Activated CD4-positive, alpha-beta T cell treated with anti-CD3 and anti-CD28 coated beads, Interleukin-2, amount 10 ng/mL, durations not matched to agents 7 days and 5 days (primary cell): ENCODE measurements at regions not wholly inside any gene's neighbourhood (a gene's known extent, or its start where the extent isn't known, plus 50 kb on each side); places are given as distances from the start of the nearest gene placed in this dataset.
"Not testable (repeated sequence)": the region's sequence is repeated elsewhere in the genome, so short reads cannot be mapped to it uniquely, and the experiment has no call there.

Source experiments
- CTCF ChIA-PET: fragments of 350-600 bp; sonication (Branson Sonifier 250); formaldehyde crosslinking; loops from one replicate; lab custom pipeline; 2021; ENCODE audit warnings: antibody characterized with exemption; lab: Charles Lee
- POLR2A ChIA-PET: fragments of 350-600 bp; sonication (Branson Sonifier 250); formaldehyde crosslinking; loops from one replicate; lab custom pipeline; 2021; ENCODE audit warnings: antibody characterized with exemption; lab: Charles Lee
- DNase-seq: peaks from one replicate; pipeline ENCODE4 v3.0.0-alpha.2; 2020
- H3K27ac Mint-ChIP-seq: one replicate; pipeline ENCODE4 v1.8.0; 2021; ENCODE audit warnings: mild to moderate bottlenecking, moderate library complexity, mixed read lengths
- H3K27me3 Mint-ChIP-seq: one replicate; pipeline ENCODE4 v1.8.0; 2021; ENCODE audit warnings: mixed read lengths
- H3K36me3 Mint-ChIP-seq: one replicate; pipeline ENCODE4 v1.8.0; 2021; ENCODE audit warnings: low read depth, mixed read lengths
- H3K4me1 Mint-ChIP-seq: one replicate; pipeline ENCODE4 v1.8.0; 2021; ENCODE audit warnings: mixed read lengths
- H3K4me3 Mint-ChIP-seq: one replicate; pipeline ENCODE4 v1.8.0; 2021; ENCODE audit warnings: mild to moderate bottlenecking, moderate library complexity, mixed read lengths
- H3K9me3 Mint-ChIP-seq: one replicate; pipeline ENCODE4 v1.8.0; 2021; ENCODE audit warnings: mixed read lengths

DNA sequence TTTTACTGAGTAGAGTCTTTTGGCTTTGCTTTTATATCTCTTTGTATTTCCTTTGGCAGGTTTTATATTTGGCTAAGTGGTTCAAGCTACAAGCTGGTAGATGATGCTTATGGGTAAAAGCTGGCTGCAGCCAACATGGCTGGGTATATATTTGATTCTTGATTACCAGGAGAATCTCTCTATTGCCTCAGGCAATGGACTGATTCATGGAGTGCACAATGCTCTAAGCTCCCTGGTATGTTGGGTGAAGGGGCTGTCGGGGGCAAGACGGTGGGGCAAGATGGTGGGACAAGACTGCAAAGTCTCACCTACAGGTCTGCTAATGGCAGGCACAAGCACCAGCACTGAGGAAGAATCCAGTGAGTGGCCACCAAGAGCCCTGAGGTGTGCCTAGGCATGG lies 366.6 kb downstream of the DMAC1 start:
- H3K36me3 Mint-ChIP-seq, result no peaks in the 10 kb centered on the region
- H3K27ac Mint-ChIP-seq, result no peak overlapping the region
- H3K4me3 Mint-ChIP-seq, result no peak overlapping the region
- H3K27me3 Mint-ChIP-seq, result peaks cover 8% of the 10 kb centered on the region
- ChIA-PET CTCF (no interaction called here), POLR2A (no interaction called here)
- no peak for DNase-seq
- H3K9me3 Mint-ChIP-seq, result peaks cover 12% of the 10 kb centered on the region
- no peaks in the 10 kb centered on the region for H3K4me1 Mint-ChIP-seq

DNA sequence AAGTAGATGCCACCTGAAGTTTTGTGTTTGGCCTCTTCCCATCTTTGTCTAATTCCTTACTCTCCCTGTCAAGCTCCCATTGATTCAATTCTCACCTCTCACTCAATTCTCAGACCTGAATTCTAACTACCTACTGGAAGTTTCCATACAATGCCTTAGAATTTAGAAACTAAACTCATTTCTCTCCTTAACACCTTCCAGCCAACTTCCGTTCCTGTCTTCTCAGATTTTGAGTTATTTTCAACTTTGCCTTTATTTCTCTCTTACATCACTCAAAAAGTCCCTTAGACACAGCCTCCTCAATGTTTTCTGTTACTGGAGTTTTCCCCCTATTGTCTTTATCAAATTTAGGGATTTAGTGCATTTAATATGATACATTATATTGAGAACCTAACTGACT lies 382.2 kb downstream of the DMAC1 start:
- H3K4me1 Mint-ChIP-seq, H3K27me3 Mint-ChIP-seq, H3K4me3 Mint-ChIP-seq, POLR2A ChIA-PET, H3K36me3 Mint-ChIP-seq, H3K27ac Mint-ChIP-seq, H3K9me3 Mint-ChIP-seq, DNase-seq: not testable (repeated sequence)
- CTCF ChIA-PET, result interaction anchor here (0.7 kb wide), 1 partner anchor 50 kb away, joined by 4 read pairs; no protein-coding TSS in a partner anchor

DNA sequence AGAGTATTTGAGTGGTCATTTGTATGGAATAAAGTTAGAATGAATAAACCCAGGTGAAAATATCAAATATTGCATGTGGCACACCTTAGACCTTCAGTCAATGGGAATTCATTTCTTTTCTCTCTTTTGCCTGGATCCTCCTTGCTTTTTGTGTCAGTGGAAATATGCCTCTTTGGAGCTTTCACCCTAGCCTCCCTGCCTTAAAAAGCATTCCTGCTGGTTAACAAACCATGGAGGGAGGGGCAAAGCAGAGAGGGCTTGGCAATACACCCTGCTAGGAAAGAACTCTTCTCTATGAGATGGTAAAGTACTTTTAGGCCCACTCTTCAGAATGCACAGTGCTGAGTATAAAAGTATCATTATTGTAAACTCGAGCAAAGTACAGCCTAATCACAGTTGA lies 383.7 kb downstream of the DMAC1 start:
- Mint-ChIP-seq H3K27me3 (peaks cover 3% of the 10 kb centered on the region), H3K9me3 (no peaks in the 10 kb centered on the region), H3K27ac (no peak overlapping the region), H3K36me3 (no peaks in the 10 kb centered on the region), H3K4me1 (no peaks in the 10 kb centered on the region), H3K4me3 (no peak overlapping the region)
- ChIA-PET POLR2A (no interaction called here), CTCF (no interaction called here)
- no peak for DNase-seq

DNA sequence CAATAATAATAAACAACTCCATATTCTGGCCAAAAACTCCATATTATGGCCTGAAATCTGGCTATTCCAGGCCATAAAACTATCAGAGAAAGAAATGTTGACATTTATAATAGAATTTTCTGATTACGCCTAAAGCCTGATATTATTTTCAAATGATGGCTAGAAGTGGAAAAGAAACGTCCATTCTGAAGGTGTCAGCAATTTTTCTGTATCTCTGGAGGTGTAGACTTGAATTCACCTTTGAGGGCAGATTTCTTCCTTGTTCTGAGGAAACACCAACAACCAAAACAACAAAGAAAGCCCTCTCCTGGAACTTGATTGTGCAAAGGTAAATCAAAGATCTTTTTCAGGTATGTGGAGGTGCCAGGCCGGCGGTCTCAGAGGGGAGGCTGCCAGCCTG lies 390.7 kb downstream of the DMAC1 start:
- POLR2A ChIA-PET, result no interaction called here
- H3K9me3 Mint-ChIP-seq, result no peaks in the 10 kb centered on the region
- peaks cover 3% of the 10 kb centered on the region for H3K27me3 Mint-ChIP-seq
- CTCF ChIA-PET, result no interaction called here
- H3K4me1 Mint-ChIP-seq, result peaks cover 6% of the 10 kb centered on the region
- H3K4me3 Mint-ChIP-seq, result no peak overlapping the region
- DNase-seq, result no peak
- H3K27ac Mint-ChIP-seq, result no peak overlapping the region
- H3K36me3 Mint-ChIP-seq, result no peaks in the 10 kb centered on the region

DNA sequence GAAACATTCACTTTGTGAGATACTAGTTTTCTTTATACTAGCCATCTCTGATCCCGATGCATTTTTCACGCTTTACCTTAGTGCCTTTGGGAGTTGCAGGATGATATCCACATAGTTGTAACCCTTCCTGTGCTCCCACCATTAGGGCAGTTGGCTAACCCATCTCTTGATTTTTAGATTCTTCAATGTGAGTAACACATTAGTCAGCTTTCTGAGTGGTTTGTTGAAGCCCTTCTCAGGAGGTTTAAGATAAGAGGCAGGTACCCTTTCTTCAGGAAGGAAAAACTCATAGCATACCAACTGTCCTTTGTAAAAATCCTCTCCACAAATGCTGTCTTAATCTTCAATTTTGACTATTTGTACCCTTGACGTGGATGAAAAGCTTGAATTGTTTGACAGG lies 392.3 kb downstream of the DMAC1 start:
- no peak overlapping the region for H3K4me3 Mint-ChIP-seq

DNA sequence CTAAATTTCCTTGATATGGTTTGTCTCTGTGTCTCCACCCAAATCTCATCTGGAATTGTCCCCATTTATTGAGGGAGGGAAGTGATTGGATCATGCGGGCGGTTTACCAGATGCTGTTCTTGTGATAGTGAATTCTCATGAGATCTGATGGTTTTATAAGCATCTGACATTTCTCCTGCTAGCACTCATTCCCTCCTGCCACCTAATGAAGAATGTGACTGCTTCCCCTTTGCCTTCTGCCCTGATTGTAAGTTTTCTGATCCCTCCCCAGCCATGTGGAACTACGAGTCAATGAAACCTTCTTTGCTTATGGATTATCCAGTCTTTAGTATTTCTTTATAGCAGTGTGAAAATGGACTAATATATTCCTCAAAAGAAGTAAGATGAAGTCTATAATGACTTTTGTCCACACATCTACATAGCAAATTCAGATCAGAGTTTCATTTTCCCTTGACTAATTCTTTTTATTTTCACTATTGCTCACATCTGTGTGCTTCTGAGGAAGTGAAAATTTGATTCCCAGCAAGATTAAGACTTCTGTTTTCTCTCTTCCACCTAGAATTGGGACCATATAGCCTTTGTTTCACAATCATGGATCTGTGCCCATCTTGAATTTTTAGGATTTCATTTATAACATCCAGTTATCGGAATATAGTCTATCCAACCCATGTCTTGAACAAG lies 393.5 kb downstream of the DMAC1 start:
- DNase-seq, result no peak
- ChIA-PET POLR2A (no interaction called here), CTCF (no interaction called here)
- H3K36me3 Mint-ChIP-seq, result no peaks in the 10 kb centered on the region
- no peaks in the 10 kb centered on the region for H3K9me3 Mint-ChIP-seq
- no peak overlapping the region for H3K4me3 Mint-ChIP-seq
- no peak overlapping the region for H3K27ac Mint-ChIP-seq
- H3K27me3 Mint-ChIP-seq, result peaks cover 7% of the 10 kb centered on the region
- H3K4me1 Mint-ChIP-seq, result peaks cover 6% of the 10 kb centered on the region

More for the DNA sequence above, 392.3 kb downstream of the DMAC1 start:
- POLR2A ChIA-PET, result no interaction called here
- CTCF ChIA-PET, result no interaction called here
- no peaks in the 10 kb centered on the region for H3K36me3 Mint-ChIP-seq
- no peaks in the 10 kb centered on the region for H3K9me3 Mint-ChIP-seq
- H3K27ac Mint-ChIP-seq, result no peak overlapping the region
- H3K27me3 Mint-ChIP-seq, result peaks cover 6% of the 10 kb centered on the region
- no peak for DNase-seq
- H3K4me1 Mint-ChIP-seq, result peaks cover 6% of the 10 kb centered on the region

DNA sequence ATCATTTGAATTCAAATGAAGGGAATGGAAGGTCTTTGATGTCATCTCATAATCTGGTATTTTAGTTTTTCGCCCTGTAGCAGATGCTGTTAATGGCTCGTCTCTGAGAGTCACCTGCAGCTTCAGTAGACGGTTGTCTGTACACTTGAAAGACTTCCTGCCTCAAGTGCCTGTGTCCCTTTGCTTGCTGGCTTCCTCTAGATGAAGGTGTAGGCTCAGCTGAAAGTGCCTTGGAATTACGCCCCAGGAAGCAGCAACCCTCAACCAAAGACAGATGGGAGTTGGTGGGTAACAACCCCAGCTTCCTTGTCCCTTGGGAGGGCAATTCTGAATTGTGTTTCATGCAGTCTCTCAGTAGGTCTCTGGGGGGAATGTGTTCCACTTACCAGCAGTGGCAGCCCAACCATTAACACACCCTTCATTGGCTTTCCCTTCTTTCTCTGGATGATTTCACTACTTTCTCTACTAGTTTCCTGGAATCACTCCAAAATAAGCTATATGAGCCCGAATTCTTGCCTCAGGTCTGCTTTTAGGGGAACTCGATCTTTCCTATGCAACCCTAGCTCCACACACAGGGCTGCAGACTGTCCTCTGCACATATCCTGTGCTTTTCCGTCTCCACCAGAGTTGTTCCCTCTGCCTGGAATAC lies 395.6 kb downstream of the DMAC1 start:
- no peaks in the 10 kb centered on the region for H3K36me3 Mint-ChIP-seq
- CTCF ChIA-PET, result no interaction called here
- H3K27ac Mint-ChIP-seq, result no peak overlapping the region
- H3K4me1 Mint-ChIP-seq, result peaks cover 6% of the 10 kb centered on the region
- POLR2A ChIA-PET, result no interaction called here
- H3K27me3 Mint-ChIP-seq, result peaks cover 12% of the 10 kb centered on the region
- DNase-seq, result no peak
- no peak overlapping the region for H3K4me3 Mint-ChIP-seq
- no peaks in the 10 kb centered on the region for H3K9me3 Mint-ChIP-seq

DNA sequence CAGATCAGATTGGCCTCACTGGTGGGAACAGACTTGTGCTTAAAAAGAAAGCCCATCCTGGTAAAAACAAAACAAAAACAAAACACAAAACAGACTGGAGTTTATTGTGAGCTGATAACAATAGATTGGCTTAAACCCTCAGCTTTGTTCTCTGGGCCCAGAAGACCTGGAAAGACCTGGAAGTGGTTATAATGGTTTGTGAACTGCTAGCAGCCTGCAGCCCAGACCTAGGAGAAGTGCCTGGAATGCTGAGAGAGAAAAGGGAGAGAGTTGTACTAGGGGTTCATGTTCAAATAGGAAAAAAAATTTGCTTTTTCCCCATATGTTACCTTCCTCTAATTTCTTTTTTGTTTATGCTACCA lies 396.6 kb downstream of the DMAC1 start:
- no peak overlapping the region for H3K4me3 Mint-ChIP-seq
- CTCF ChIA-PET, result no interaction called here
- no peaks in the 10 kb centered on the region for H3K9me3 Mint-ChIP-seq
- POLR2A ChIA-PET, result no interaction called here
- peaks cover 6% of the 10 kb centered on the region for H3K4me1 Mint-ChIP-seq
- DNase-seq, result no peak
- no peak overlapping the region for H3K27ac Mint-ChIP-seq
- peaks cover 12% of the 10 kb centered on the region for H3K27me3 Mint-ChIP-seq
- no peaks in the 10 kb centered on the region for H3K36me3 Mint-ChIP-seq

DNA sequence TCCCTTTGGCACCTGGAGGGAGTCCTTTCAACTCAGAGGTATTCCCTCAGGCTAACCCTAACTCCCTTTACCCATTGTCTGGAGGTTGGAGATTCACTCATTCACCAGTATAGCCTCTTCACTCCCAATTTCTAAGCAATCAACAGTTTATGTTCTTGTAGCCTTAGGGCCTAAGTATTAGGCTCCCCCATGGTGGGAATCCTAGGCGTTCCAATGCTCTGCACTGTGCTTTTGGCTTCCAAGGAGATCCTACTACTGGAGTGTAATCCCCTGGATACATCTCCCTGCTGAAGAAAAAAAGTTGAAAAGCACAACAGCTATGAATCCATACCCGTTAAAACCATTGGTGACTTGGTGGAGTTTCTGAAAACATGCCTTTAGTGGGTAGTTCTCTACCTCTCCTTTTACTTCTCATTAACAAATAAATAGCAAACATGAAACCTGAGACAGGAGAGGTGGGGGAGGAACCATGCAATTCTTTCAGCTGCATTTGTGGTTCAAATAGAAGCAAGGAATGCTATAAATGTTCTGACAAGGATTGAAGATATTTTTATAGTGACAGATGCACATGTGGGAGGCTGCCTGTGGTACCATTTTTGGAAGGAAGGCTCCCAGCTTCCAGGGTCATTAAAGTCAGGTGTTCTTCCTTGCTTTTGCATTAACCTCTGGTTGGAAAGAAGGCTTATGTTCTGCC lies 397.1 kb downstream of the DMAC1 start:
- ChIA-PET CTCF (interaction anchor here (0.7 kb wide), 1 partner anchor 47 kb away, joined by 3 read pairs; no protein-coding TSS in a partner anchor), POLR2A (no interaction called here)
- Mint-ChIP-seq H3K4me1 (peaks cover 6% of the 10 kb centered on the region), H3K27ac (no peak overlapping the region), H3K4me3 (no peak overlapping the region), H3K36me3 (no peaks in the 10 kb centered on the region), H3K27me3 (peaks cover 13% of the 10 kb centered on the region), H3K9me3 (no peaks in the 10 kb centered on the region)
- no peak for DNase-seq

DNA sequence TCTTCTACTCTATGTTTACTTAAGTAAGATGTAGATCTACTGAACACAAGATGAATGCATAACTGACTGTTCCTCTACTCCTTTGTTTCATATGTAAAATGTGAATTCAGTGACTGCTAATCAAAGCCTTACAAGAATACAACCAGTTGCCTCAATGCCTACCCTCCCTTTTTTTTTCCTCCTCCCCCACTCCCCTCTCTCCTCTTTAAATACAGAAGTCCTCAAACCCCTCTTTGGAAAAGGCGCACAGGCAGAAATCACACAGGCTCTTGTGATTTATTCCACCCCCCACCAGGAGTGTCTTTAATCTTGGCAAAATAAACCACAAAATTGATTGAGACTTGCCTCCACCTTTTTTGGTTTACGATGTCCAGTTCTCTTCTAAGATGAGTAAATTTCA lies 398.5 kb downstream of the DMAC1 start:
- peaks cover 2% of the 10 kb centered on the region for H3K4me1 Mint-ChIP-seq
- POLR2A ChIA-PET, result no interaction called here
- H3K36me3 Mint-ChIP-seq, result no peaks in the 10 kb centered on the region
- no peak overlapping the region for H3K4me3 Mint-ChIP-seq
- H3K9me3 Mint-ChIP-seq, result no peaks in the 10 kb centered on the region
- CTCF ChIA-PET, result no interaction called here
- no peak for DNase-seq
- peaks cover 15% of the 10 kb centered on the region for H3K27me3 Mint-ChIP-seq
- H3K27ac Mint-ChIP-seq, result no peak overlapping the region

DNA sequence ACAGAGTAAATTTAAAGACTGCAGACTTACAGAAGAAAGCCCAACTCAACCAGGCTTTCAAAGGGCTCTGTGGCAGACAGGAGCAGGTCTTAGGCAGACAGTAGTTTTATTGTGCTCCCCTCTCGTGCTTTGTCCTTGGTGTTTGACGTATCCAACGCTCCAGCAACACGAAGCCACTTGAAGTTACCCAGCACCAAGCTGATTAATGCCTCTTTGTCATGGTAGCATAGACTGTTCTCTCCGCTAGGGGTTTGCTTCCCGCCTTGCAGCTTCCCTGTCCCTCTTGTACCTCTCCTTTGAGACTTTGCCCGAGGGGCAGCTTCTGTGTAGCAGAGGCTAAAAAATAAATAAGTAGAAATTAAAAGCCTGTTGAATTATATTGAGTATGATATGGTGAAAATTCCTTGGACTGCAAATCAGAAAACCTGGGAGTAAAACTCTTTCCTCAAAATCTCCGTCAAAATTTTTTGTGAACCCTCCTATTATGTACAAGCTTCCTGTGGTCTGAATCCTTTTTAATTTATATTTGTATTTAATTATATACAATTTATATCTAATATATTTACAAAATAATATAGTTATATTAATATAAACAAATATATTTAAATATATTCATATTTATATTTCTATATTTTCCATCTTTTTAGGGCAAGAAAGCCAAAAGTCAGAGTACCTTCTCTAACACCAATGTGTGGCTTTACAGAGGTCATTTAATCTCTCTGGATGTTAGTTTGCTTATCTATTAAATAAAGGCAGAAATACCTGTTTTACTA lies 405.4 kb downstream of the DMAC1 start:
- no peak for DNase-seq
- no peaks in the 10 kb centered on the region for H3K9me3 Mint-ChIP-seq
- no peaks in the 10 kb centered on the region for H3K4me1 Mint-ChIP-seq
- ChIA-PET CTCF (no interaction called here), POLR2A (no interaction called here)
- H3K4me3 Mint-ChIP-seq, result no peak overlapping the region
- H3K27ac Mint-ChIP-seq, result no peak overlapping the region
- H3K27me3 Mint-ChIP-seq, result peaks cover 10% of the 10 kb centered on the region
- H3K36me3 Mint-ChIP-seq, result no peaks in the 10 kb centered on the region

DNA sequence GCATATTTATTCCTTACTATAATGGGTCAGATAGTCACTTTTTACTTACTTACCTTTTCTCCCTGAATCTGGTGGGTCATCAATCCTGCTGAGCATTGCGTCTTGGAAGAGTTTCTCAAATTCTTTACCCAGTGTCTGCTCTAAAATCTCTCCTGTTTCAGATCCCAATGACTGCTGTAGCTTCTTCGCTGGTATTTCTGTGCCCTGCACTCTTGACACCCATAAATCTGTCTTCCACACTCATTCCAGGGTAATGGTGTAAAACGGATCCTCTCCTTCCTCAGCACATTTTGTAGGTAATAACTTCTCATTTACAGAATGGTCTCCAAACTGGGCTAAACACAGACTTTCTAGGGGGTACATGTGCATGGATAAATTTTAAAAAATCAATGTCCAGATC lies 407.4 kb downstream of the DMAC1 start:
- Mint-ChIP-seq H3K4me3 (no peak overlapping the region), H3K36me3 (no peaks in the 10 kb centered on the region), H3K27ac (no peak overlapping the region), H3K9me3 (no peaks in the 10 kb centered on the region), H3K4me1 (no peaks in the 10 kb centered on the region), H3K27me3 (peaks cover 8% of the 10 kb centered on the region)
- DNase-seq, result no peak
- CTCF ChIA-PET, result no interaction called here
- POLR2A ChIA-PET, result no interaction called here

DNA sequence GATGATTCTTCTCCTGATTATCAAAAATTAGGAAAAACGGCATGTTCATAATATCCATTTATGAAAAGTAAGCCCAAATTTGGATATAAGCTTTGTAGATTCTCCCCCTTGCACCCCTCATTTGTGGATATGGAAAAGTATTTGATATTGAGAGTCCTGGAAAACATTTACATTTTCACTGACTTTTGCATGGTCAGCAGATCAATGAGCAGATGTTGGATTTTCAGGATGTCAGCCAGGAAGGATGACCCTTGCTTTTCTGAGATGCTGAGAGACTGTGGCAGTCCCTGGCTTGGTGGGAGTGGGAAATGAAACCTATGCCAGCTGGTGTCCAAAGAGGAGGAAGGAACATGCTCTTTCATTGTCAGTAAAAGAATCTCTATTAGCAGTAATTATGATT lies 410.8 kb downstream of the DMAC1 start:
- Mint-ChIP-seq H3K4me3 (no peak overlapping the region), H3K9me3 (no peaks in the 10 kb centered on the region), H3K36me3 (no peaks in the 10 kb centered on the region), H3K4me1 (no peaks in the 10 kb centered on the region), H3K27me3 (peaks cover 1% of the 10 kb centered on the region), H3K27ac (no peak overlapping the region)
- ChIA-PET CTCF (no interaction called here), POLR2A (no interaction called here)
- no peak for DNase-seq
